GM23338 (cell line): ENCODE measurements at regions not wholly inside any gene's neighbourhood (a gene's known extent, or its start where the extent isn't known, plus 50 kb on each side); places are given as distances from the start of the nearest gene placed in this dataset.

Experiments used
- EZH2 ChIP-seq: fragments of 200-600 bp; sonication (generic); IDR thresholded peaks from one replicate; pipeline ENCODE4 v1.8.0; 2017; ENCODE audit warnings: antibody characterized with exemption, mild to moderate bottlenecking, low read depth; ENCODE audit not compliant: unreplicated experiment
- REST ChIP-seq: IDR thresholded peaks from one replicate; pipeline ENCODE4 v1.6.1; 2018; ENCODE audit warnings: antibody characterized with exemption; ENCODE audit not compliant: unreplicated experiment

- TF ChIP-seq REST (no peak), EZH2 (no peak)
Measured at GRCh38 chr14:38074754-38075153, 132.9 kb upstream of the SSTR1 start.
